Psoas muscle (tissue), 7 donors: ENCODE measurements at regions not wholly inside any gene's neighbourhood (a gene's known extent, or its start where the extent isn't known, plus 50 kb on each side); places are given as distances from the start of the nearest gene placed in this dataset.

Experiments used
- ATAC-seq, 4 donors: fragments of 200-7000 bp; cut with Tn5 transposase; one replicate each; pipeline ENCODE4 v1.9.1; 2020; ENCODE audit warnings: moderate library complexity in 3 of 4, mild to moderate bottlenecking in 2 of 4
- DNase-seq, 2 donors: peaks; one replicate each; pipeline ENCODE4 v3.0.0-alpha.2; 2020
- H3K27ac ChIP-seq: fragments of 200-600 bp; one replicate; pipeline ENCODE4 v1.8.0; 2022
- H3K27me3 ChIP-seq, 3 donors: fragments of 200-600 bp in 1 of 3; one replicate each; pipeline versions ENCODE4 v1.6.1 to v1.8.0; 2013 to 2022; ENCODE audit warnings: low read length in 2 of 3, mild to moderate bottlenecking in 2 of 3, moderate library complexity in 1 of 3; ENCODE audit not compliant: insufficient read depth in 3 of 3
- H3K36me3 ChIP-seq, 2 donors: fragments of 200-600 bp in 1 of 2; one replicate each; pipeline versions ENCODE4 v1.6.1 to v1.8.0; 2013 to 2022; ENCODE audit warnings: low read depth in 1 of 2, mild to moderate bottlenecking in 1 of 2, moderate library complexity in 1 of 2; ENCODE audit not compliant: insufficient read depth in 1 of 2
- H3K4me1 ChIP-seq: fragments of 200-600 bp; one replicate; pipeline ENCODE4 v1.8.0; 2022
- H3K4me3 ChIP-seq: fragments of 200-600 bp; one replicate; pipeline ENCODE4 v1.8.0; 2022; ENCODE audit warnings: mild to moderate bottlenecking
- H3K9me3 ChIP-seq: fragments of 200-600 bp; one replicate; pipeline ENCODE4 v1.8.0; 2022
- CTCF ChIP-seq: fragments of 200-600 bp; IDR thresholded peaks from one replicate; pipeline ENCODE4 v1.8.0; 2022; ENCODE audit warnings: antibody characterized with exemption
- WGBS, 3 donors: extraction: QIAGEN DNeasy Blood & Tissue Kit; methylation state at CpG; one replicate each; pipeline versions ENCODE4 v1.1.6 to v1.1.7; 2013; 5-methylcytosine and 5-hydroxymethylcytosine counted together
- intact Hi-C, 2 donors: fragments of 100-400 bp; cut with DNase I; formaldehyde crosslinking; loops; one replicate each; pipeline versions ENCODE4 v1.11.0 to v1.14.2; 2022
- donor health status: healthy with polysubstance abuse.
- donor health status: DM: no; HTN: no; CAD: no; lungs with moderate emphysema.
- donor health status: Bipolar disorder and iron deficiency.
- donor health status: healthy.
- donor health status: DM: yes; HTN: yes; CAD: no.
- donor health status: DM: no; HTN: no; CAD: no.
- donor health status: DM: yes; HTN: yes; CAD: no.

GRCh38 chr2:17125989-17126620 is 392.1 kb downstream of the RAD51AP2 start:
- no peak for TF ChIP-seq CTCF
- Histone ChIP-seq H3K27ac (no peak overlapping the region), H3K36me3 (no peaks in the 10 kb centered on the region), H3K4me3 (no peak overlapping the region), H3K9me3 (no peaks in the 10 kb centered on the region), H3K4me1 (no peaks in the 10 kb centered on the region), H3K27me3 (no peaks in the 10 kb centered on the region)
- WGBS, 3 donors, result 76 to 79% (median 76%) methylated on average over 4 of the region's 4 CpGs
- intact Hi-C loops, result no loop called here
- no peak for ATAC-seq
- DNase-seq, result no peak

GRCh38 chr2:17124575-17125318 is 393.5 kb downstream of the RAD51AP2 start:
- intact Hi-C loops, result no loop called here
- no peak overlapping the region for H3K4me3 ChIP-seq
- no peak for TF ChIP-seq CTCF
- no peak overlapping the region for H3K27ac ChIP-seq
- no peak for ATAC-seq
- no peaks in the 10 kb centered on the region for H3K4me1 ChIP-seq
- no peaks in the 10 kb centered on the region for H3K27me3 ChIP-seq
- no peaks in the 10 kb centered on the region for H3K9me3 ChIP-seq
- WGBS, 3 donors, result 80 to 97% (median 94%) methylated on average over 1 of the region's 1 CpG
- H3K36me3 ChIP-seq, result no peaks in the 10 kb centered on the region
- DNase-seq, result no peak

- no peaks in the 10 kb centered on the region for H3K36me3 ChIP-seq
- TF ChIP-seq CTCF, result no peak
- no peak overlapping the region for H3K27ac ChIP-seq
- WGBS, 3 donors, result 60 to 81% (median 65%) methylated on average over 7 of the region's 7 CpGs
- no peaks in the 10 kb centered on the region for H3K4me1 ChIP-seq
- no peak for DNase-seq
- H3K9me3 ChIP-seq, result no peaks in the 10 kb centered on the region
- no peak overlapping the region for H3K4me3 ChIP-seq
- ATAC-seq, result no peak
- intact Hi-C loops, result no loop called here
- H3K27me3 ChIP-seq, result no peaks in the 10 kb centered on the region
Measured at GRCh38 chr2:17122887-17123501, 395.2 kb downstream of the RAD51AP2 start.

GRCh38 chr2:17115466-17115865 is 402.8 kb downstream of the RAD51AP2 start:
- Histone ChIP-seq H3K9me3 (no peaks in the 10 kb centered on the region), H3K4me1 (no peaks in the 10 kb centered on the region), H3K4me3 (no peak overlapping the region), H3K27me3 (no peaks in the 10 kb centered on the region), H3K36me3 (no peaks in the 10 kb centered on the region), H3K27ac (no peak overlapping the region)
- ATAC-seq, result no peak
- TF ChIP-seq CTCF, result no peak
- no peak for DNase-seq
- intact Hi-C loops, result no loop called here
- WGBS, 3 donors, result 30 to 36% (median 33%) methylated on average over 1 of the region's 1 CpG
